Bronchial epithelial cell (primary cell): ENCODE measurements at regions not wholly inside any gene's neighbourhood (a gene's known extent, or its start where the extent isn't known, plus 50 kb on each side); places are given as distances from the start of the nearest gene placed in this dataset.

Experiments used
- DNase-seq: peaks from one replicate; pipeline ENCODE4 v3.0.0-alpha.2; 2010; ENCODE audit warnings: low read depth
- FAIRE-seq: peaks from 2 replicates; lab custom pipeline; 2011; peaks lifted over from hg19 to GRCh38; lab: Jason Lieb, UNC
- H3K27me3 ChIP-seq: 2 replicates; pipeline ENCODE4 v1.5.1; 2011; ENCODE audit warnings: low read length; ENCODE audit not compliant: control insufficient read depth, insufficient read depth
- H3K36me3 ChIP-seq: 2 replicates; pipeline ENCODE4 v1.5.1; 2011; ENCODE audit warnings: low read length; ENCODE audit not compliant: control insufficient read depth, insufficient read depth
- H3K4me3 ChIP-seq: 2 replicates; pipeline ENCODE4 v1.5.1; 2011; ENCODE audit warnings: mild to moderate bottlenecking, low read depth, low read length, control low read depth
- TF ChIP-seq, protein P1 (sequence below): IDR thresholded peaks from 2 replicates; pipeline ENCODE4 v1.5.1; 2011; ENCODE audit warnings: mild to moderate bottlenecking, moderate library complexity, low read length, control low read depth, inconsistent platforms; ENCODE audit not compliant: insufficient read depth, severe bottlenecking

DNA sequence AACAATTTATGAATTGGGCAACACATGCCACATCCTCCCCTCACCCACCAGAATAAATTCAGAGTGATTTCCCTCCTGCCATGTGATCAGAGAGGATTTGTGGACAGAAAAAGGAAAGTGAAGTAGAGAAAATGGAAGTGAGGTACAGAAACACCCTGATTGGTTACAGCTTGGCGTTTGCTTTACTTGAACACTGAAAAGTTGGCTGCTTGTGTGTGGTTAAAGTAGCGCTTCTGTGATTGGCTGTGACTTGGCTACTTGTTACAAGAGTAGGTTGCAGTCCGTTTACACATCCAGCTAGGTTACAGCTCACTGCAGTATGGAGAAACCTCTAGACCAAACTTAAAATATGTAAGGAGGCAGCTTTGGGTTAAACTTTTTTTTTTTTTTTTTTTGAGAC lies 205.2 kb upstream of the ZNF608 start:
- Histone ChIP-seq H3K36me3 (no peaks in the 10 kb centered on the region), H3K27me3 (no peaks in the 10 kb centered on the region), H3K4me3 (no peak overlapping the region)
- no peak for FAIRE-seq
- no peak for DNase-seq
- TF ChIP-seq, protein P1, sequence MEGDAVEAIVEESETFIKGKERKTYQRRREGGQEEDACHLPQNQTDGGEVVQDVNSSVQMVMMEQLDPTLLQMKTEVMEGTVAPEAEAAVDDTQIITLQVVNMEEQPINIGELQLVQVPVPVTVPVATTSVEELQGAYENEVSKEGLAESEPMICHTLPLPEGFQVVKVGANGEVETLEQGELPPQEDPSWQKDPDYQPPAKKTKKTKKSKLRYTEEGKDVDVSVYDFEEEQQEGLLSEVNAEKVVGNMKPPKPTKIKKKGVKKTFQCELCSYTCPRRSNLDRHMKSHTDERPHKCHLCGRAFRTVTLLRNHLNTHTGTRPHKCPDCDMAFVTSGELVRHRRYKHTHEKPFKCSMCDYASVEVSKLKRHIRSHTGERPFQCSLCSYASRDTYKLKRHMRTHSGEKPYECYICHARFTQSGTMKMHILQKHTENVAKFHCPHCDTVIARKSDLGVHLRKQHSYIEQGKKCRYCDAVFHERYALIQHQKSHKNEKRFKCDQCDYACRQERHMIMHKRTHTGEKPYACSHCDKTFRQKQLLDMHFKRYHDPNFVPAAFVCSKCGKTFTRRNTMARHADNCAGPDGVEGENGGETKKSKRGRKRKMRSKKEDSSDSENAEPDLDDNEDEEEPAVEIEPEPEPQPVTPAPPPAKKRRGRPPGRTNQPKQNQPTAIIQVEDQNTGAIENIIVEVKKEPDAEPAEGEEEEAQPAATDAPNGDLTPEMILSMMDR: no peak

DNA sequence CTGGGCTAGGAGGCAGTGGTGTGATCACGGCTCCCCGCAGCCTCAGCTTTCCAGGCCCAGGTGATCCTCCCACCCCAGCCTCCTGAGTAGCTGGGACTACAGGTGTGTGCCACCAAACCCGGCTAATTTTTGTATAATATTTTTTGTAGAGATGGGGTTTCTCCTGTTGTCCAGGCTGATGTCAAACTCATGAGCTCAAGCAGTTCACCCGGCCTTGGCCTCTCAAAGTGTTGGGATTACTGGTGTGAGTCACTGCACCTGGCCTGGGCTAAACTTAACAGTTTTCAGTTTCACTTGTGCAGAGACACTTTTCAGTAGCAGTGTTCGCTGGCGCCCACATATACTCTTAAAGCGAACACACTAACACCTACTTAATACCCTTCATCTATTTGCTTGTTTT lies 205.6 kb upstream of the ZNF608 start:
- TF ChIP-seq, protein P1: no peak
- H3K36me3 ChIP-seq: no peaks in the 10 kb centered on the region
- H3K4me3 ChIP-seq: no peak overlapping the region
- DNase-seq: no peak
- no peaks in the 10 kb centered on the region for H3K27me3 ChIP-seq
- FAIRE-seq: no peak

DNA sequence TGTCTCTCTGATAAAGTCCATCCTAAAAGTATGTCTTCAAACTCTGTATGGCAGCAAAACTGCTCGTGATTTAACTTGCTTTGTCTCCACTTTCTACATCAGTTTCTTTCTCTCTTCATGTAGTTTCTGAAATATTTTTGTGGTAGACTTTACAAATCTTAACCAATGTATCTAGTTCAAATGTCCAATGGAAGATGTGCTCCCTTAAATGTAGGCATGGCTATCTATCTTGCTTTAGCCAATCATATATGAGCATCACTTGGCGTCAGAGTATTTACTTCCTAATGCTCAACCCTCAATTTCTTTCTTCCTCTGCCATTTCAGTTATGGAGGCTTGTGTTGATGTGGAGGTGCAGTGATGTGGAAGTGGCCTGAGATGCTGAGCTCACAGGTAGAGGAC lies 206.1 kb upstream of the ZNF608 start:
- DNase-seq (no peak), FAIRE-seq (no peak)
- Histone ChIP-seq H3K4me3 (no peak overlapping the region), H3K27me3 (no peaks in the 10 kb centered on the region), H3K36me3 (no peaks in the 10 kb centered on the region)
- TF ChIP-seq, protein P1: no peak

GRCh38 chr5:124954784-124955183 lies 208.3 kb upstream of the ZNF608 start:
- DNase-seq (no peak), FAIRE-seq (no peak)
- TF ChIP-seq, protein P1: no peak
- Histone ChIP-seq H3K4me3 (no peak overlapping the region), H3K27me3 (no peaks in the 10 kb centered on the region), H3K36me3 (no peaks in the 10 kb centered on the region)

DNA sequence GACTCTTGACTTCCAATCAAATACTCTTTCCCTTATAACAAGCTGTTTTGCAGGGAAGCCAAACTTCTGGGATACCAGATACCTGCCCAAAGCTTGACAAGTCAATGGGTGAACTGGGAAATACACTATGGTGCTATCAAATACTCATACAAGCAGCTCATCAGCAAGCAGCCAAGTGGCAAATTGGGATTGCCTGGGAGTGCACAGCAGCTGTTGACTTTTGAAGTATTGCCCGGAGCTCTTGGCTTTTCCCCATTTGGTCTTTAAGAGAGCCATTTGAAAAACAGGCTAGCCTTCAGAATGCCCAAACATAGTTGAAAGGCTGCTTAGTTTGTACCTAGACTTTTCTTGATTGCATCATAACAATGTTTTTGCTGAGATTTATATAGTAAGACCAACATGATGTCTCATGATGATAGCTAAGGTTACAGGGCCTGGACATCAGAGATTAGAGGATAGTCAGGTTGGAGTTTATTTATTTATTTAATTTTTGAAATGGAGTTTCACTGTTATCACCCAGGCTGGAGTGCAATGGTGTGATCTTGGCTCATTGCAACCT lies 210.1 kb upstream of the ZNF608 start:
- Histone ChIP-seq H3K4me3 (no peak overlapping the region), H3K36me3 (no peaks in the 10 kb centered on the region), H3K27me3 (no peaks in the 10 kb centered on the region)
- FAIRE-seq (no peak), DNase-seq (no peak)
- TF ChIP-seq, protein P1: no peak

- no peak for DNase-seq
- no peak overlapping the region for H3K4me3 ChIP-seq
- FAIRE-seq: no peak
- no peaks in the 10 kb centered on the region for H3K36me3 ChIP-seq
- TF ChIP-seq, protein P1: no peak
- no peaks in the 10 kb centered on the region for H3K27me3 ChIP-seq
Observed at GRCh38 chr5:124957063-124957462, 210.6 kb upstream of the ZNF608 start.
